Neural cell (in vitro differentiated cells): ENCODE measurements at regions not wholly inside any gene's neighbourhood (a gene's known extent, or its start where the extent isn't known, plus 50 kb on each side); places are given as distances from the start of the nearest gene placed in this dataset.

Experiments used
- H2AFZ ChIP-seq: fragments of 200-600, 300-800 bp; sonication (generic), shearing (Covaris generic); 2 replicates; pipeline ENCODE4 v1.6.0; 2014; ENCODE audit warnings: low read depth, mild to moderate bottlenecking, antibody characterized with exemption, low read length, moderate library complexity
- H3F3A ChIP-seq: fragments of 200-600 bp; shearing (Covaris generic); 2 replicates; pipeline ENCODE4 v1.6.1; 2016; ENCODE audit warnings: mild to moderate bottlenecking, moderate library complexity, mixed read lengths, antibody characterized with exemption, low read length; ENCODE audit not compliant: insufficient read depth, poor library complexity, severe bottlenecking
- H3K27ac ChIP-seq: fragments of 200-600, 300-800 bp; sonication (generic), shearing (Covaris generic); 2 replicates; pipeline ENCODE4 v1.5.1; 2014; ENCODE audit warnings: mild to moderate bottlenecking, low read length, moderate library complexity
- H3K27me3 ChIP-seq: fragments of 300-800, 200-600 bp; sonication (generic), shearing (Covaris generic); 2 replicates; pipeline ENCODE4 v1.6.0; 2014; ENCODE audit warnings: mild to moderate bottlenecking, low read depth, low read length, moderate library complexity; ENCODE audit not compliant: insufficient read depth
- H3K36me3 ChIP-seq: fragments of 300-800, 200-600 bp; sonication (generic), shearing (Covaris generic); 2 replicates; pipeline ENCODE4 v1.5.1; 2014; ENCODE audit warnings: mild to moderate bottlenecking, antibody characterized with exemption, low read length, moderate library complexity; ENCODE audit not compliant: insufficient read depth
- H3K4me2 ChIP-seq: fragments of 300-800, 200-600 bp; sonication (generic), shearing (Covaris generic); 2 replicates; pipeline ENCODE4 v1.6.0; 2014; ENCODE audit warnings: mild to moderate bottlenecking, low read length
- H3K4me3 ChIP-seq: fragments of 300-800, 200-600 bp; sonication (generic), shearing (Covaris generic); 2 replicates; pipeline ENCODE4 v1.5.1; 2014; ENCODE audit warnings: mild to moderate bottlenecking, low read length, moderate library complexity
- H3K79me2 ChIP-seq: fragments of 200-600 bp; shearing (Covaris generic); replicated peaks from 2 replicates; pipeline ENCODE4 v1.6.0; 2014; ENCODE audit warnings: mild to moderate bottlenecking, low read length, moderate library complexity; ENCODE audit not compliant: insufficient read depth
- H3K9ac ChIP-seq: fragments of 300-800, 200-600 bp; sonication (generic), shearing (Covaris generic); 2 replicates; pipeline ENCODE4 v1.6.1; 2016; ENCODE audit warnings: mild to moderate bottlenecking, low read length, mixed read lengths
- H3K9me2 ChIP-seq: fragments of 200-600 bp; shearing (Covaris generic); 2 replicates; pipeline ENCODE4 v1.6.1; 2016; ENCODE audit warnings: mild to moderate bottlenecking, low read length, mixed read lengths; ENCODE audit not compliant: insufficient read depth
- H3K9me3 ChIP-seq: fragments of 200-600, 300-800 bp; sonication (generic), shearing (Covaris generic); 2 replicates; pipeline ENCODE4 v1.6.1; 2016; ENCODE audit warnings: mild to moderate bottlenecking, mixed run types, low read length, moderate library complexity, mixed read lengths
- H4K20me1 ChIP-seq: fragments of 200-600 bp; shearing (Covaris generic); 2 replicates; pipeline ENCODE4 v1.6.1; 2016; ENCODE audit warnings: mild to moderate bottlenecking, mixed run types; ENCODE audit not compliant: insufficient read depth
- EP300 ChIP-seq: fragments of 450-650 bp; conservative IDR thresholded peaks from 2 replicates; pipeline ENCODE4 v1.6.1; 2014; ENCODE audit warnings: antibody characterized with exemption, mild to moderate bottlenecking, moderate library complexity; ENCODE audit not compliant: poor library complexity, severe bottlenecking
- EZH2 ChIP-seq: fragments of 200-600, 300-800 bp; shearing (Covaris generic), sonication (generic); IDR thresholded peaks from 2 replicates; pipeline ENCODE4 v1.6.1; 2014; ENCODE audit warnings: antibody characterized with exemption, low read length, borderline replicate concordance, mild to moderate bottlenecking; ENCODE audit not compliant: insufficient read depth, poor library complexity, severe bottlenecking
- MXI1 ChIP-seq: fragments of 450-650 bp; conservative IDR thresholded peaks from 2 replicates; pipeline ENCODE4 v1.6.1; 2014; ENCODE audit warnings: antibody characterized with exemption, mild to moderate bottlenecking; ENCODE audit not compliant: poor library complexity, severe bottlenecking
- POLR2AphosphoS5 ChIP-seq: IDR thresholded peaks from 2 replicates; pipeline ENCODE4 v1.6.1; 2012
- RAD21 ChIP-seq: fragments of 450-650 bp; conservative IDR thresholded peaks from 2 replicates; pipeline ENCODE4 v1.6.1; 2014; ENCODE audit warnings: antibody characterized with exemption, mild to moderate bottlenecking, moderate library complexity
- SMC3 ChIP-seq: fragments of 450-650 bp; conservative IDR thresholded peaks from 2 replicates; pipeline ENCODE4 v1.6.1; 2014; ENCODE audit warnings: antibody characterized with exemption, mild to moderate bottlenecking, moderate library complexity; ENCODE audit not compliant: poor library complexity
- TAF1 ChIP-seq: IDR thresholded peaks from 2 replicates; pipeline ENCODE4 v1.6.1; 2012; ENCODE audit warnings: low read depth
- TF ChIP-seq, protein P1 (sequence below): fragments of 450-650 bp; IDR thresholded peaks from 2 replicates; pipeline ENCODE4 v1.5.1; 2014; ENCODE audit warnings: antibody characterized with exemption, mild to moderate bottlenecking, moderate library complexity; ENCODE audit not compliant: poor library complexity, severe bottlenecking
- TF ChIP-seq, protein P2 (sequence below): IDR thresholded peaks from 2 replicates; pipeline ENCODE4 v1.6.1; 2012; ENCODE audit warnings: borderline replicate concordance

DNA sequence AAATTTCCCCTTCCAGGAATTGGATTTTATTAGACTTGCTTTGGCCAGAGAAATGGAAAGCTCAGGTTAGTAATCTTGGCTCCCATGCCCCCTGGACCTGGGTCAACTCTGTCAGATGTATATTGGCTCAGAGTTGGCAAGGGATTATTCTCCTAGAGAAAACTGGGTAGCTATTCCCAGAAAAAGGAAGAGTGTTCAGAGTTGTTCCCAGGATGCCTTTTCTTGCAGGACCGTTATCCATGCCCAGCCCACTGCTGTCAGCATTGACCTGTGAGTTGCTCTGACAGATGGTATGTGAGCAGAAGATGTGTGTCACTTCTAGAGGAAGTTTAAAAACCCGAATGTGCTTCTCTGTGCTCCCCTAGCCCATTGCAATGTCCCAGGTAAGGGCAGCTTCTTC, 509.9 kb upstream of the ZFP42 start:
- Histone ChIP-seq H3K4me2 (no peak overlapping the region), H3K27ac (no peak overlapping the region), H3K27me3 (no peaks in the 10 kb centered on the region), H3K36me3 (no peaks in the 10 kb centered on the region), H3F3A (no peaks in the 10 kb centered on the region), H3K9me3 (no peaks in the 10 kb centered on the region), H3K79me2 (no peaks in the 10 kb centered on the region), H2AFZ (no peak overlapping the region), H3K4me3 (no peak overlapping the region), H3K9me2 (no peaks in the 10 kb centered on the region), H4K20me1 (no peaks in the 10 kb centered on the region), H3K9ac (no peak overlapping the region)
- TF ChIP-seq EZH2 (no peak), RAD21 (no peak), POLR2AphosphoS5 (no peak), SMC3 (no peak), MXI1 (no peak), EP300 (no peak), TAF1 (no peak)
- TF ChIP-seq, protein P1, sequence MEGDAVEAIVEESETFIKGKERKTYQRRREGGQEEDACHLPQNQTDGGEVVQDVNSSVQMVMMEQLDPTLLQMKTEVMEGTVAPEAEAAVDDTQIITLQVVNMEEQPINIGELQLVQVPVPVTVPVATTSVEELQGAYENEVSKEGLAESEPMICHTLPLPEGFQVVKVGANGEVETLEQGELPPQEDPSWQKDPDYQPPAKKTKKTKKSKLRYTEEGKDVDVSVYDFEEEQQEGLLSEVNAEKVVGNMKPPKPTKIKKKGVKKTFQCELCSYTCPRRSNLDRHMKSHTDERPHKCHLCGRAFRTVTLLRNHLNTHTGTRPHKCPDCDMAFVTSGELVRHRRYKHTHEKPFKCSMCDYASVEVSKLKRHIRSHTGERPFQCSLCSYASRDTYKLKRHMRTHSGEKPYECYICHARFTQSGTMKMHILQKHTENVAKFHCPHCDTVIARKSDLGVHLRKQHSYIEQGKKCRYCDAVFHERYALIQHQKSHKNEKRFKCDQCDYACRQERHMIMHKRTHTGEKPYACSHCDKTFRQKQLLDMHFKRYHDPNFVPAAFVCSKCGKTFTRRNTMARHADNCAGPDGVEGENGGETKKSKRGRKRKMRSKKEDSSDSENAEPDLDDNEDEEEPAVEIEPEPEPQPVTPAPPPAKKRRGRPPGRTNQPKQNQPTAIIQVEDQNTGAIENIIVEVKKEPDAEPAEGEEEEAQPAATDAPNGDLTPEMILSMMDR = no peak
- TF ChIP-seq, protein P2, sequence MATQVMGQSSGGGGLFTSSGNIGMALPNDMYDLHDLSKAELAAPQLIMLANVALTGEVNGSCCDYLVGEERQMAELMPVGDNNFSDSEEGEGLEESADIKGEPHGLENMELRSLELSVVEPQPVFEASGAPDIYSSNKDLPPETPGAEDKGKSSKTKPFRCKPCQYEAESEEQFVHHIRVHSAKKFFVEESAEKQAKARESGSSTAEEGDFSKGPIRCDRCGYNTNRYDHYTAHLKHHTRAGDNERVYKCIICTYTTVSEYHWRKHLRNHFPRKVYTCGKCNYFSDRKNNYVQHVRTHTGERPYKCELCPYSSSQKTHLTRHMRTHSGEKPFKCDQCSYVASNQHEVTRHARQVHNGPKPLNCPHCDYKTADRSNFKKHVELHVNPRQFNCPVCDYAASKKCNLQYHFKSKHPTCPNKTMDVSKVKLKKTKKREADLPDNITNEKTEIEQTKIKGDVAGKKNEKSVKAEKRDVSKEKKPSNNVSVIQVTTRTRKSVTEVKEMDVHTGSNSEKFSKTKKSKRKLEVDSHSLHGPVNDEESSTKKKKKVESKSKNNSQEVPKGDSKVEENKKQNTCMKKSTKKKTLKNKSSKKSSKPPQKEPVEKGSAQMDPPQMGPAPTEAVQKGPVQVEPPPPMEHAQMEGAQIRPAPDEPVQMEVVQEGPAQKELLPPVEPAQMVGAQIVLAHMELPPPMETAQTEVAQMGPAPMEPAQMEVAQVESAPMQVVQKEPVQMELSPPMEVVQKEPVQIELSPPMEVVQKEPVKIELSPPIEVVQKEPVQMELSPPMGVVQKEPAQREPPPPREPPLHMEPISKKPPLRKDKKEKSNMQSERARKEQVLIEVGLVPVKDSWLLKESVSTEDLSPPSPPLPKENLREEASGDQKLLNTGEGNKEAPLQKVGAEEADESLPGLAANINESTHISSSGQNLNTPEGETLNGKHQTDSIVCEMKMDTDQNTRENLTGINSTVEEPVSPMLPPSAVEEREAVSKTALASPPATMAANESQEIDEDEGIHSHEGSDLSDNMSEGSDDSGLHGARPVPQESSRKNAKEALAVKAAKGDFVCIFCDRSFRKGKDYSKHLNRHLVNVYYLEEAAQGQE = no peak

DNA sequence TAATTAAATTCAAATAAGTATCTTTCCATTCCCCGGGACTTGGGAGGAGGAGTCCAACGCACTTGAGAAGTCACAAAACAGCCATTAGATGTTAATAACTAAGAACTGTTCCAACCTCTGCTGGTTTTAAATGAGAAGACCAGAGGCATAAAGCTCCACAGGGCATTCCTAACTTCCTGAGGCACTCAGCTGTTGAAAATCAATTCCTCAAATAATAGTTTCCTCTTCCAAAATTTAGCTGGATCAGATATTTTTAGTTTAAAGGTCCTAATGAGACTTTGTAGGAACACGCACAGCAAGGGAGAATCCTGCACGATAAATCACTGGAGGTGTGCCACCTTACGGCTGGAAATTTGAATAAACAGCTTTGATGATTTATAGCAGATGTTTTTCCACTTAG, 504.3 kb upstream of the ZFP42 start:
- no peaks in the 10 kb centered on the region for H3K79me2 ChIP-seq
- H4K20me1 ChIP-seq = no peaks in the 10 kb centered on the region
- H3K36me3 ChIP-seq = no peaks in the 10 kb centered on the region
- no peak for TF ChIP-seq SMC3
- TF ChIP-seq RAD21 = no peak
- no peak for TF ChIP-seq POLR2AphosphoS5
- TF ChIP-seq, protein P1 = no peak
- TF ChIP-seq, protein P2 = no peak
- no peak for TF ChIP-seq TAF1
- TF ChIP-seq EP300 = no peak
- TF ChIP-seq MXI1 = no peak
- no peak for TF ChIP-seq EZH2
- H3K4me2 ChIP-seq = no peak overlapping the region
- H3K9me2 ChIP-seq = no peaks in the 10 kb centered on the region
- no peak overlapping the region for H3K27ac ChIP-seq
- H3K9me3 ChIP-seq = no peaks in the 10 kb centered on the region
- no peak overlapping the region for H2AFZ ChIP-seq
- no peaks in the 10 kb centered on the region for H3K27me3 ChIP-seq
- H3K9ac ChIP-seq = no peak overlapping the region
- no peak overlapping the region for H3K4me3 ChIP-seq
- H3F3A ChIP-seq = no peaks in the 10 kb centered on the region
